AG10803 (cell line): ENCODE measurements at regions not wholly inside any gene's neighbourhood (a gene's known extent, or its start where the extent isn't known, plus 50 kb on each side); places are given as distances from the start of the nearest gene placed in this dataset.
A peak's percentile ranks its signal among the peaks of the same experiment; 100 is the strongest.

Experiments
- DNase-seq: peaks from one replicate; pipeline ENCODE4 v3.0.0; 2010; ENCODE audit warnings: low read depth
- H3K4me3 ChIP-seq: 2 replicates; pipeline ENCODE4 v1.5.1; 2011; ENCODE audit warnings: mild to moderate bottlenecking, low read length, control low read depth
- TF ChIP-seq, protein P1 (sequence below): conservative IDR thresholded peaks from 2 replicates; pipeline ENCODE4 v1.5.1; 2011; ENCODE audit warnings: mild to moderate bottlenecking, low read length, control low read depth, inconsistent platforms

GRCh38 chr7:106723398-106723797 lies 62.4 kb upstream of the CCDC71L start:
- no peak overlapping the region for H3K4me3 ChIP-seq
- TF ChIP-seq, protein P1, sequence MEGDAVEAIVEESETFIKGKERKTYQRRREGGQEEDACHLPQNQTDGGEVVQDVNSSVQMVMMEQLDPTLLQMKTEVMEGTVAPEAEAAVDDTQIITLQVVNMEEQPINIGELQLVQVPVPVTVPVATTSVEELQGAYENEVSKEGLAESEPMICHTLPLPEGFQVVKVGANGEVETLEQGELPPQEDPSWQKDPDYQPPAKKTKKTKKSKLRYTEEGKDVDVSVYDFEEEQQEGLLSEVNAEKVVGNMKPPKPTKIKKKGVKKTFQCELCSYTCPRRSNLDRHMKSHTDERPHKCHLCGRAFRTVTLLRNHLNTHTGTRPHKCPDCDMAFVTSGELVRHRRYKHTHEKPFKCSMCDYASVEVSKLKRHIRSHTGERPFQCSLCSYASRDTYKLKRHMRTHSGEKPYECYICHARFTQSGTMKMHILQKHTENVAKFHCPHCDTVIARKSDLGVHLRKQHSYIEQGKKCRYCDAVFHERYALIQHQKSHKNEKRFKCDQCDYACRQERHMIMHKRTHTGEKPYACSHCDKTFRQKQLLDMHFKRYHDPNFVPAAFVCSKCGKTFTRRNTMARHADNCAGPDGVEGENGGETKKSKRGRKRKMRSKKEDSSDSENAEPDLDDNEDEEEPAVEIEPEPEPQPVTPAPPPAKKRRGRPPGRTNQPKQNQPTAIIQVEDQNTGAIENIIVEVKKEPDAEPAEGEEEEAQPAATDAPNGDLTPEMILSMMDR: no peak
- DNase-seq: no peak

- no peak for DNase-seq
- H3K4me3 ChIP-seq: no peak overlapping the region
- TF ChIP-seq, protein P1: no peak
These were observed 68.9 kb upstream of the CCDC71L start for GRCh38 chr7:106729720-106730385.

DNA sequence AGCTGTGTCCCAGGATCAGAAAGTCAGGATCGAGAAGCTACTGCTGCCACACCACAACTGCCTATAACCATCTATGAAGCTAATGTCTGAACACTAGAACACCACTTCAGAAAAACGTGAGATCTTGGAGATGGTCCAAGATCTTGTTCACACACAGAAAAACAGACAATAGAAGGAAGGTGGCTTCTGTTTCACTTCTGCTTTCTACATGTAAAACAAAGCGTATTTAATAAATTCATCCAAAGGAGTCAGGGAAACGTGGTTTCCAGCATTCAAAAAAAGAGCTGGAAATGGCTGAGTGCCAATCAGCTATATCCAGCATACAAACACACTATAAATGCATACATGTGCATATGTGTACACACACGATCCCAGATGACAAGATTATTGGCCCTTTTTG lies 70.2 kb upstream of the CCDC71L start:
- DNase-seq: peak; percentile 6
- no peak overlapping the region for H3K4me3 ChIP-seq
- TF ChIP-seq, protein P1: no peak

DNA sequence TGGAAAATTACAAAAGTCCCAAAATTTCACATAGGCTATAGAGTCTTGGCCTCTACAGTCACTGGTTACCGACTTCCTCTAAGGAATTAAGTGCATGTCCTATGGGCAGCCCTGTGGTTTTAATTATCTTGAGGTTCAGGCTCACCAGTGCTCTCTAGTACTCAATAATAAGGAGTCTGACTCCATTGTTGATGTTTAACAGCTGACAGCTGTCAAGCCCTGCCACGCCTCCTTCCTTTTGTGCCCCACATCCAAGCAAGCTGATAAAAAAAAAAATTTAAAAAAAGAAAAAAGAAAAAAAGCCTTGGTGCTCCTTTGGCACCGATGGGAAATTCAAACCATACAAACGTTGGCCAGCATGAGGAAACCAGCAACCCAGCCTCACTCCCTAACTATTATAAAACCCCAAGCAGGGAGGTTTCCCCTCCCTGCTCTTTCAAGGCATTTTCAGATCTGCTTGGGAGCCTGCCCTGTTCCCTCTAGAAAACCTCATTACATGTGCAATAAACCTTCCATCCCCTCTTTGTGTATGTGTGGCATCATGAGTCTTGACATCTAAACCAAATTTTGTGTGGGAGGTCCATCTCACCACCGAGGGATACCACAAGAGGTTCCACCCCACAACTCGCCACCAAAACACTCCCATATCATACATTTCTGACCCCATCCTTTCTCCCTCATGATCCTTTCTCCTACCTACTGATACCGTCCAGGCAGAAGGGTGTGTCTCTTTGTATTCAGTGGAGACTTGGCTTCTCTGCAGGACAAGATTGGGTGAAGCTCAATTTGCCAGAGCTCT lies 70.9 kb upstream of the CCDC71L start:
- no peak overlapping the region for H3K4me3 ChIP-seq
- DNase-seq: peak; percentile 65
- TF ChIP-seq, protein P1: no peak

DNA sequence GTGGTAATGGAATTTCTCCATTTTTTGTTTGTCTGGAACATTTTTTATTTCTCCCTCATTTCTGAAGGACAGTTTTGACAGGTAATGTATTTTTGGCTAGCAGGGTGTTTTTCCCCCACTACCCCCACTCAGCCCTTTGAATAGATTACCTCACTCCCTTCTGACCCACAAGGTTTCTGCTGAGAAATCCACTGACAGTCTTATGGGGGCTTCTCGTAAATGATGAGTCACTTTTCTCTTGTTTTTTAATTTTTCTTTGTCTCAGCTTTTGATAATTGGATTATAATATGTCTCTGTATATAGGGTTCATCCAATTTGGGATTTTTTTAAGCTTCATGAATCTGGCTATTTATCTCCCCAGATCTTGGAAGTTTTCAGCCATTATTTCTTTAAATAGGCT lies 74.7 kb upstream of the CCDC71L start:
- no peak overlapping the region for H3K4me3 ChIP-seq
- TF ChIP-seq, protein P1: no peak
- no peak for DNase-seq

- TF ChIP-seq, protein P1: no peak
- no peak overlapping the region for H3K4me3 ChIP-seq
- no peak for DNase-seq
These were observed 75.2 kb upstream of the CCDC71L start for GRCh38 chr7:106736123-106736507.
